HG03432 (cell line): ENCODE measurements at regions not wholly inside any gene's neighbourhood (a gene's known extent, or its start where the extent isn't known, plus 50 kb on each side); places are given as distances from the start of the nearest gene placed in this dataset.
"Not testable (repeated sequence)": the region's sequence is repeated elsewhere in the genome, so short reads cannot be mapped to it uniquely, and the experiment has no call there.

Experiments
- ATAC-seq: cut with Tn5 transposase; IDR thresholded peaks from one replicate; pipeline ENCODE4 v1.9.1; 2021; ENCODE audit warnings: mild to moderate bottlenecking, moderate library complexity; ENCODE audit not compliant: unreplicated experiment

- no peak for ATAC-seq
Observed at GRCh38 chr12:68477906-68478305, 132.8 kb upstream of the RAP1B start.

- no peak for ATAC-seq
Observed at GRCh38 chr12:68478516-68479260, 132.0 kb upstream of the RAP1B start.

GRCh38 chr12:68479261-68479895, 131.3 kb upstream of the RAP1B start:
- no peak for ATAC-seq

- ATAC-seq: no peak
Observed at GRCh38 chr12:68479896-68480291, 130.8 kb upstream of the RAP1B start.

- no peak for ATAC-seq
Observed at GRCh38 chr12:68480526-68480925, 130.2 kb upstream of the RAP1B start.

- peak; percentile 65 for ATAC-seq
Observed at GRCh38 chr12:68481181-68481941, 129.3 kb upstream of the RAP1B start.

- ATAC-seq: no peak
Observed at GRCh38 chr12:68482014-68482413, 128.7 kb upstream of the RAP1B start.

GRCh38 chr12:68482660-68483059, 128.0 kb upstream of the RAP1B start:
- ATAC-seq: peak; percentile 71

GRCh38 chr12:68483592-68484383, 126.9 kb upstream of the RAP1B start:
- no peak for ATAC-seq

GRCh38 chr12:68484578-68484977, 126.1 kb upstream of the RAP1B start:
- not testable (repeated sequence) for ATAC-seq

- ATAC-seq: not testable (repeated sequence)
Observed at GRCh38 chr12:68486449-68486848, 124.2 kb upstream of the RAP1B start.

- ATAC-seq: no peak
Observed at GRCh38 chr12:68487721-68488309, 122.9 kb upstream of the RAP1B start.

GRCh38 chr12:68489273-68489672, 121.4 kb upstream of the RAP1B start:
- ATAC-seq: no peak

- no peak for ATAC-seq
Observed at GRCh38 chr12:68490476-68490875, 120.2 kb upstream of the RAP1B start.

GRCh38 chr12:68491204-68491960, 119.3 kb upstream of the RAP1B start:
- ATAC-seq: no peak

GRCh38 chr12:68495336-68496070, 115.2 kb upstream of the RAP1B start:
- ATAC-seq: no peak

- peak; percentile 48 for ATAC-seq
Observed at GRCh38 chr12:68497107-68497506, 113.6 kb upstream of the RAP1B start.

- ATAC-seq: no peak
Observed at GRCh38 chr12:68497702-68498101, 113.0 kb upstream of the RAP1B start.

- no peak for ATAC-seq
Observed at GRCh38 chr12:68498736-68499135, 112.0 kb upstream of the RAP1B start.
